ENCODE measurements at regions not wholly inside any gene's neighbourhood (a gene's known extent, or its start where the extent isn't known, plus 50 kb on each side); places are given as distances from the start of the nearest gene placed in this dataset.

DNA sequence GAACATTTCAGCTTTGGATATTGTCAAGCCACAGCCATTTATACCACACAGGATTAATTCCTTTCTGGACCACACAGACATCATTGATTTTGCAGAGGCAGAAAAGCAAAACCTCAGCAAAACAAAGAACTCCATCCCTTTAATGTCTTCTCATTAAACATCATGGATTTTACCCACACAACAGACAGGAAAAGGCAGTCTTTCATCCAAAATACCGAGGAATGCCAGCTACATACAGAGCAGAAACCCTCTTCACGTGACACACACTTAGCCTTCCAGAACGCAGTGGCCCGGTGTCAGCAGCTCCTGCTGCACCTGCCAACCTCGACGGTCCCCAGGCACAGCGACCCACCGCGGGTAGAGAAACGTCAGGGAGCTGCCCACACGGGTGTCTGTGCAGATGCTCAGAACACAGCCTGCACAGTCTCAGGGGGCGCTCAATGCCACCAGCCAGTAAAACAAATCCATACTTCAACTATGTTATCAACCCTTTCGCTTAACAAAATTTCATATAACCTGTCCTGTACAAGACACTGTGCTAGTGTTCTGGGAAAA is 304.5 kb downstream of the EIPR1 start:
- H3K27me3 Mint-ChIP-seq: peaks cover 0 to 15% of the 10 kb centered on the region in 2 donors
- CTCF ChIA-PET: no interaction called here
- POLR2A ChIA-PET: no interaction called here
- Histone ChIP-seq H3K4me3 (ENCODE audit: low read length) (no peak overlapping the region), H3K9me3 (ENCODE audit: low read length) (no peaks in the 10 kb centered on the region), H3K36me3 (ENCODE audit: insufficient read depth, low read length) (no peaks in the 10 kb centered on the region), H3K27me3 (ENCODE audit: insufficient read depth, low read length, poor library complexity, severe bottlenecking) (no peaks in the 10 kb centered on the region), H3K4me1 (ENCODE audit: insufficient read depth, low read length) (no peaks in the 10 kb centered on the region), H3K27ac (ENCODE audit: low read depth, low read length) (no peak overlapping the region)
- no peaks in the 10 kb centered on the region for H3K4me1 Mint-ChIP-seq
- H3K4me3 Mint-ChIP-seq: no peak overlapping the region
- no peak overlapping the region for H3K27ac Mint-ChIP-seq
- DNase-seq: no peak
- no peaks in the 10 kb centered on the region for H3K36me3 Mint-ChIP-seq
- H3K9me3 Mint-ChIP-seq: peaks cover 0 to 2% (median 0%) of the 10 kb centered on the region in 5 donors

GRCh38 chr2:3071685-3072263 is 305.8 kb downstream of the EIPR1 start:
- no peak for DNase-seq
- H3K36me3 ChIP-seq (ENCODE audit: insufficient read depth, low read length): no peaks in the 10 kb centered on the region
- H3K4me3 ChIP-seq (ENCODE audit: low read length): no peak overlapping the region
- Mint-ChIP-seq H3K27me3 (peaks cover 0 to 11% of the 10 kb centered on the region in 2 donors), H3K9me3 (peaks cover 0 to 2% (median 0%) of the 10 kb centered on the region in 5 donors), H3K27ac (peak overlapping the region in 1 of 8 donors; percentile 4), H3K36me3 (no peaks in the 10 kb centered on the region), H3K4me3 (peak overlapping the region in 1 of 7 donors; percentile 18), H3K4me1 (no peaks in the 10 kb centered on the region)
- POLR2A ChIA-PET: no interaction called here
- H3K9me3 ChIP-seq (ENCODE audit: low read length): no peaks in the 10 kb centered on the region
- no peak overlapping the region for H3K27ac ChIP-seq (ENCODE audit: low read depth, low read length)
- H3K27me3 ChIP-seq (ENCODE audit: insufficient read depth, low read length, poor library complexity, severe bottlenecking): no peaks in the 10 kb centered on the region
- no peaks in the 10 kb centered on the region for H3K4me1 ChIP-seq (ENCODE audit: insufficient read depth, low read length)
- CTCF ChIA-PET: no interaction called here

DNA sequence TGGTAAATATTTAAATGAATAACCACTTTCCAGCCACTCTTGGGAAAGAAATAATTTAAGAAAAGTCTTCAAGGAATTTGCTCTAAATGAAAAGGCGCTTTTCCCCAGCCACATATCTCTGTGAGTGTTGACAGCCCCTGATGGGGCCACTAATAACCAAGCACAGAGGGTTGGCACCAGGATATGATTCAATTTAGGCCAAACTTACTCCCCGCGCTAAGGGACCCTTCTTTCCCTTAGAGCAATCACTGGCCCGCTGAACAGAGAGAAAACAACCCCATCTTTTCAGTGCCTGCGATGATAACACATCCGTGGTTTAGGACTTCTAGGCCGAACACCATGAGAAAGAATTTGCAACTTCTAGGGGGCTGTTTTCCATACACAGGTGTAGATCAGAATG is 310.8 kb downstream of the EIPR1 start:
- peaks cover 0 to 7% of the 10 kb centered on the region in 2 donors for H3K27me3 Mint-ChIP-seq
- Histone ChIP-seq H3K36me3 (ENCODE audit: insufficient read depth, low read length) (no peaks in the 10 kb centered on the region), H3K4me3 (ENCODE audit: low read length) (no peak overlapping the region), H3K27me3 (ENCODE audit: insufficient read depth, low read length, poor library complexity, severe bottlenecking) (no peaks in the 10 kb centered on the region), H3K4me1 (ENCODE audit: insufficient read depth, low read length) (no peaks in the 10 kb centered on the region), H3K9me3 (ENCODE audit: low read length) (no peaks in the 10 kb centered on the region), H3K27ac (ENCODE audit: low read depth, low read length) (no peak overlapping the region)
- no peak overlapping the region for H3K27ac Mint-ChIP-seq
- H3K4me1 Mint-ChIP-seq: no peaks in the 10 kb centered on the region
- H3K4me3 Mint-ChIP-seq: no peak overlapping the region
- no peak for DNase-seq
- ChIA-PET POLR2A (no interaction called here), CTCF (no interaction called here)
- peaks cover 0 to 2% (median 0%) of the 10 kb centered on the region in 5 donors for H3K9me3 Mint-ChIP-seq
- H3K36me3 Mint-ChIP-seq: no peaks in the 10 kb centered on the region

GRCh38 chr2:3065928-3066327 is 311.7 kb downstream of the EIPR1 start:
- Mint-ChIP-seq H3K4me3 (no peak overlapping the region), H3K27ac (no peak overlapping the region), H3K27me3 (peaks cover 0 to 7% of the 10 kb centered on the region in 2 donors), H3K36me3 (no peaks in the 10 kb centered on the region), H3K4me1 (no peaks in the 10 kb centered on the region), H3K9me3 (peaks cover 0 to 2% (median 0%) of the 10 kb centered on the region in 5 donors)
- Histone ChIP-seq H3K27me3 (ENCODE audit: insufficient read depth, low read length, poor library complexity, severe bottlenecking) (no peaks in the 10 kb centered on the region), H3K9me3 (ENCODE audit: low read length) (no peaks in the 10 kb centered on the region), H3K4me3 (ENCODE audit: low read length) (no peak overlapping the region), H3K4me1 (ENCODE audit: insufficient read depth, low read length) (no peaks in the 10 kb centered on the region), H3K27ac (ENCODE audit: low read depth, low read length) (no peak overlapping the region), H3K36me3 (ENCODE audit: insufficient read depth, low read length) (no peaks in the 10 kb centered on the region)
- CTCF ChIA-PET: no interaction called here
- POLR2A ChIA-PET: no interaction called here
- DNase-seq: no peak

- H3K36me3 ChIP-seq (ENCODE audit: insufficient read depth, low read length): no peaks in the 10 kb centered on the region
- H3K36me3 Mint-ChIP-seq: peaks cover 0 to 1% (median 0%) of the 10 kb centered on the region in 3 donors
- no peak overlapping the region for H3K27ac Mint-ChIP-seq
- H3K27me3 Mint-ChIP-seq: peaks cover 0 to 9% of the 10 kb centered on the region in 2 donors
- ChIA-PET POLR2A (no interaction called here), CTCF (no interaction called here)
- H3K4me1 Mint-ChIP-seq: no peaks in the 10 kb centered on the region
- H3K4me3 ChIP-seq (ENCODE audit: low read length): no peak overlapping the region
- H3K4me3 Mint-ChIP-seq: no peak overlapping the region
- no peaks in the 10 kb centered on the region for H3K9me3 ChIP-seq (ENCODE audit: low read length)
- H3K9me3 Mint-ChIP-seq: peaks cover 0 to 2% (median 0%) of the 10 kb centered on the region in 5 donors
- H3K27me3 ChIP-seq (ENCODE audit: insufficient read depth, low read length, poor library complexity, severe bottlenecking): no peaks in the 10 kb centered on the region
- H3K27ac ChIP-seq (ENCODE audit: low read depth, low read length): no peak overlapping the region
- DNase-seq: no peak
- H3K4me1 ChIP-seq (ENCODE audit: insufficient read depth, low read length): no peaks in the 10 kb centered on the region
These were observed 314.9 kb downstream of the EIPR1 start for GRCh38 chr2:3062476-3063260.

DNA sequence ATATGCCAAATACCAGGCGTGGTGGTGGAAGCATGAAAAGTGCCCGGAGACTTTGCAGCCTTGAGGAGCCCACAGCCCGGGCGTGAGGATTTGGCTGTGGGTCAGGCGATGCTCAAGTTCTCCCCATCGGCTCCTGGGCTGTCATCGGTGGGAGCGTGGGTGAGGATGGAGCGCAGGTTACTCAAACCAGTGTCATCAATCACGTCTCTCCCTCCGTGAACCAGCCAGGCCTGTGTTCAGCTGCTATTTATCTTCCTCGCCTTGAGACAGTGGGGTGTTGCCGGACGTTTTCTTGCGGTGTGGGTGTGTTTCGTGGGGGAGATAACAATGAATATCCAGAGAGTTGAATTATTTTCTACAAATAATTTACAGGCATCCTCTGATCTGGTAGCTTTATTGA is 317.6 kb downstream of the EIPR1 start:
- H3K9me3 Mint-ChIP-seq: peaks cover 0 to 8% (median 2%) of the 10 kb centered on the region in 5 donors
- no peak overlapping the region for H3K27ac ChIP-seq (ENCODE audit: low read depth, low read length)
- H3K4me3 Mint-ChIP-seq: no peak overlapping the region
- no peaks in the 10 kb centered on the region for H3K4me1 Mint-ChIP-seq
- H3K27me3 ChIP-seq (ENCODE audit: insufficient read depth, low read length, poor library complexity, severe bottlenecking): no peaks in the 10 kb centered on the region
- peaks cover 0 to 1% (median 0%) of the 10 kb centered on the region in 3 donors for H3K36me3 Mint-ChIP-seq
- H3K27ac Mint-ChIP-seq: no peak overlapping the region
- no peaks in the 10 kb centered on the region for H3K36me3 ChIP-seq (ENCODE audit: insufficient read depth, low read length)
- H3K9me3 ChIP-seq (ENCODE audit: low read length): no peaks in the 10 kb centered on the region
- no peak overlapping the region for H3K4me3 ChIP-seq (ENCODE audit: low read length)
- no peaks in the 10 kb centered on the region for H3K4me1 ChIP-seq (ENCODE audit: insufficient read depth, low read length)
- ChIA-PET CTCF (no interaction called here), POLR2A (no interaction called here)
- DNase-seq: no peak
- H3K27me3 Mint-ChIP-seq: peaks cover 0 to 7% of the 10 kb centered on the region in 2 donors

GRCh38 chr2:3059141-3059925 is 318.3 kb downstream of the EIPR1 start:
- Histone ChIP-seq H3K4me1 (ENCODE audit: insufficient read depth, low read length) (no peaks in the 10 kb centered on the region), H3K9me3 (ENCODE audit: low read length) (no peaks in the 10 kb centered on the region), H3K27me3 (ENCODE audit: insufficient read depth, low read length, poor library complexity, severe bottlenecking) (no peaks in the 10 kb centered on the region), H3K4me3 (ENCODE audit: low read length) (no peak overlapping the region), H3K27ac (ENCODE audit: low read depth, low read length) (no peak overlapping the region), H3K36me3 (ENCODE audit: insufficient read depth, low read length) (no peaks in the 10 kb centered on the region)
- peaks cover 2 to 5% of the 10 kb centered on the region in 2 donors for H3K27me3 Mint-ChIP-seq
- peaks cover 0 to 1% (median 0%) of the 10 kb centered on the region in 3 donors for H3K36me3 Mint-ChIP-seq
- peaks cover 0 to 7% (median 2%) of the 10 kb centered on the region in 5 donors for H3K9me3 Mint-ChIP-seq
- ChIA-PET POLR2A (no interaction called here), CTCF (no interaction called here)
- DNase-seq: no peak
- H3K4me1 Mint-ChIP-seq: no peaks in the 10 kb centered on the region
- no peak overlapping the region for H3K4me3 Mint-ChIP-seq
- H3K27ac Mint-ChIP-seq: no peak overlapping the region

DNA sequence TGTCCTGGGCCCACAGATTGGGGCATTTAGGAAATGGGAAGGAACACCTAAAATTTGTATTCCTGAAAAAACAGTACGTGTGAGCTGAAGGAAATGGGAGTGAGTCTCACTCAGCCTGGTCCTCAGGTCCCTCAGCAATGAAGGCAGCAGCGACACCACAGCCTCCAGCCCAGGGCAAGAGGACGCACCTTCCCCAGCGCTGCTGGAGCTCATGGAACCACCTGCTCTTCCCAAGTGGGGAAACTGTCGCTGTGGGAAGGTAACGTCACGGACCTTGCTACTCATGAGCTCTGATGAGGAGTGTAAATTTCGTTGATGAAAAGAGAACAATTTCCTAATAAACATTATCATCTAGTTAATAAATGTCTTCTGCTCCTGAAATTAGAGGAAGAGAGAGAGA is 323.6 kb downstream of the EIPR1 start:
- Mint-ChIP-seq H3K4me3 (no peak overlapping the region), H3K27ac (no peak overlapping the region), H3K4me1 (no peaks in the 10 kb centered on the region), H3K27me3 (peaks cover 0 to 17% of the 10 kb centered on the region in 2 donors), H3K9me3 (peaks cover 0 to 7% (median 0%) of the 10 kb centered on the region in 5 donors), H3K36me3 (peaks cover 0 to 1% (median 0%) of the 10 kb centered on the region in 3 donors)
- H3K9me3 ChIP-seq (ENCODE audit: low read length): no peaks in the 10 kb centered on the region
- DNase-seq: no peak
- H3K4me1 ChIP-seq (ENCODE audit: insufficient read depth, low read length): no peaks in the 10 kb centered on the region
- CTCF ChIA-PET: no interaction called here
- H3K36me3 ChIP-seq (ENCODE audit: insufficient read depth, low read length): no peaks in the 10 kb centered on the region
- H3K27ac ChIP-seq (ENCODE audit: low read depth, low read length): no peak overlapping the region
- no peak overlapping the region for H3K4me3 ChIP-seq (ENCODE audit: low read length)
- POLR2A ChIA-PET: no interaction called here
- H3K27me3 ChIP-seq (ENCODE audit: insufficient read depth, low read length, poor library complexity, severe bottlenecking): no peaks in the 10 kb centered on the region
